ENCODE measurements at regions not wholly inside any gene's neighbourhood (a gene's known extent, or its start where the extent isn't known, plus 50 kb on each side); places are given as distances from the start of the nearest gene placed in this dataset.

DNA sequence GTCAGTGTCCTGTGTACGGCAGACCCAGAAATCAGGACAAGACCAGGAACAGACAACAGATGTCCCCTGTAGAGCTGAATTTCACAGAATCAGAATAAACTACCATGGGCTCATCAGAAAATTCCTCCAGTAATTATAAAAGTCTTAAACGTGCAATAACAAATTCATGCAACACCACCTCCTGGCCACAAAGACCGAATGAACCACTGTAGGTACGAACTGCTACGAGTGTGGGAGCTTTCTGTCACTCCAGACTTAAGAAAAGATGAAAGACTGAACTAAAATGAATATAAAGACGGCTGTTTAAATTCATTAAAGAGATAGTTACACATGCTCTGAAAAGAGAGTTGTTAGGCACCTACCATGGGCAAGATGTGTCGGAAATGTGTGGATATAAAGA lies 333.5 kb downstream of the RRAGC start:
- TF ChIP-seq, protein P1, sequence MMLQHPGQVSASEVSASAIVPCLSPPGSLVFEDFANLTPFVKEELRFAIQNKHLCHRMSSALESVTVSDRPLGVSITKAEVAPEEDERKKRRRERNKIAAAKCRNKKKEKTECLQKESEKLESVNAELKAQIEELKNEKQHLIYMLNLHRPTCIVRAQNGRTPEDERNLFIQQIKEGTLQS (IDR thresholded peaks at IDR 0.05) = no peak
- TF ChIP-seq RAD21 (IDR thresholded peaks at IDR 0.05) = no peak
- TF ChIP-seq GABPA (IDR thresholded peaks at IDR 0.05 in 1 of 2, conservative IDR thresholded peaks at IDR 0.05 in 1 of 2) = no peak
- TF ChIP-seq FOXA2 (IDR thresholded peaks at IDR 0.05) = no peak
- no peak for TF ChIP-seq JUND (IDR thresholded peaks at IDR 0.05)
- no peak for TF ChIP-seq HNF4A (conservative IDR thresholded peaks at IDR 0.05)
- TF ChIP-seq YY1 (IDR thresholded peaks at IDR 0.05) = no peak
- TF ChIP-seq TAF1 (conservative IDR thresholded peaks at IDR 0.05) = no peak
- TF ChIP-seq SP1 (IDR thresholded peaks at IDR 0.05) = no peak
- no peak for TF ChIP-seq EGR1 (IDR thresholded peaks at IDR 0.05; ENCODE audit: low read depth in 2 of 2)
- TF ChIP-seq, protein P2, sequence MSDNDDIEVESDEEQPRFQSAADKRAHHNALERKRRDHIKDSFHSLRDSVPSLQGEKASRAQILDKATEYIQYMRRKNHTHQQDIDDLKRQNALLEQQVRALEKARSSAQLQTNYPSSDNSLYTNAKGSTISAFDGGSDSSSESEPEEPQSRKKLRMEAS (IDR thresholded peaks at IDR 0.05) = no peak
- TF ChIP-seq FOXA1 (IDR thresholded peaks at IDR 0.05) = no peak
- TF ChIP-seq NR2F2 (IDR thresholded peaks at IDR 0.05) = no peak
- TF ChIP-seq, protein P3, sequence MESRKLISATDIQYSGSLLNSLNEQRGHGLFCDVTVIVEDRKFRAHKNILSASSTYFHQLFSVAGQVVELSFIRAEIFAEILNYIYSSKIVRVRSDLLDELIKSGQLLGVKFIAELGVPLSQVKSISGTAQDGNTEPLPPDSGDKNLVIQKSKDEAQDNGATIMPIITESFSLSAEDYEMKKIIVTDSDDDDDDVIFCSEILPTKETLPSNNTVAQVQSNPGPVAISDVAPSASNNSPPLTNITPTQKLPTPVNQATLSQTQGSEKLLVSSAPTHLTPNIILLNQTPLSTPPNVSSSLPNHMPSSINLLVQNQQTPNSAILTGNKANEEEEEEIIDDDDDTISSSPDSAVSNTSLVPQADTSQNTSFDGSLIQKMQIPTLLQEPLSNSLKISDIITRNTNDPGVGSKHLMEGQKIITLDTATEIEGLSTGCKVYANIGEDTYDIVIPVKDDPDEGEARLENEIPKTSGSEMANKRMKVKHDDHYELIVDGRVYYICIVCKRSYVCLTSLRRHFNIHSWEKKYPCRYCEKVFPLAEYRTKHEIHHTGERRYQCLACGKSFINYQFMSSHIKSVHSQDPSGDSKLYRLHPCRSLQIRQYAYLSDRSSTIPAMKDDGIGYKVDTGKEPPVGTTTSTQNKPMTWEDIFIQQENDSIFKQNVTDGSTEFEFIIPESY (IDR thresholded peaks at IDR 0.05) = no peak
- no peak for TF ChIP-seq RXRA (IDR thresholded peaks at IDR 0.05)
- TF ChIP-seq, protein P4, sequence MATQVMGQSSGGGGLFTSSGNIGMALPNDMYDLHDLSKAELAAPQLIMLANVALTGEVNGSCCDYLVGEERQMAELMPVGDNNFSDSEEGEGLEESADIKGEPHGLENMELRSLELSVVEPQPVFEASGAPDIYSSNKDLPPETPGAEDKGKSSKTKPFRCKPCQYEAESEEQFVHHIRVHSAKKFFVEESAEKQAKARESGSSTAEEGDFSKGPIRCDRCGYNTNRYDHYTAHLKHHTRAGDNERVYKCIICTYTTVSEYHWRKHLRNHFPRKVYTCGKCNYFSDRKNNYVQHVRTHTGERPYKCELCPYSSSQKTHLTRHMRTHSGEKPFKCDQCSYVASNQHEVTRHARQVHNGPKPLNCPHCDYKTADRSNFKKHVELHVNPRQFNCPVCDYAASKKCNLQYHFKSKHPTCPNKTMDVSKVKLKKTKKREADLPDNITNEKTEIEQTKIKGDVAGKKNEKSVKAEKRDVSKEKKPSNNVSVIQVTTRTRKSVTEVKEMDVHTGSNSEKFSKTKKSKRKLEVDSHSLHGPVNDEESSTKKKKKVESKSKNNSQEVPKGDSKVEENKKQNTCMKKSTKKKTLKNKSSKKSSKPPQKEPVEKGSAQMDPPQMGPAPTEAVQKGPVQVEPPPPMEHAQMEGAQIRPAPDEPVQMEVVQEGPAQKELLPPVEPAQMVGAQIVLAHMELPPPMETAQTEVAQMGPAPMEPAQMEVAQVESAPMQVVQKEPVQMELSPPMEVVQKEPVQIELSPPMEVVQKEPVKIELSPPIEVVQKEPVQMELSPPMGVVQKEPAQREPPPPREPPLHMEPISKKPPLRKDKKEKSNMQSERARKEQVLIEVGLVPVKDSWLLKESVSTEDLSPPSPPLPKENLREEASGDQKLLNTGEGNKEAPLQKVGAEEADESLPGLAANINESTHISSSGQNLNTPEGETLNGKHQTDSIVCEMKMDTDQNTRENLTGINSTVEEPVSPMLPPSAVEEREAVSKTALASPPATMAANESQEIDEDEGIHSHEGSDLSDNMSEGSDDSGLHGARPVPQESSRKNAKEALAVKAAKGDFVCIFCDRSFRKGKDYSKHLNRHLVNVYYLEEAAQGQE (IDR thresholded peaks at IDR 0.05) = no peak
- Histone ChIP-seq H3K27ac (ENCODE audit: low read depth in 1 of 2, low read length in 2 of 2) (no peak overlapping the region), H3K36me3 (ENCODE audit: control insufficient read depth in 4 of 4, insufficient read depth in 3 of 4, low read depth in 1 of 4, low read length in 3 of 4) (no peaks in the 10 kb centered on the region), H3K4me3 (ENCODE audit: low read depth in 1 of 3, low read length in 3 of 3) (no peak overlapping the region), H3K4me1 (ENCODE audit: control insufficient read depth in 4 of 4, insufficient read depth in 4 of 4, low read length in 3 of 4) (no peaks in the 10 kb centered on the region), H3K9me3 (ENCODE audit: control insufficient read depth in 4 of 4, low read length in 3 of 4) (peaks cover 0 to 3% (median 0%) of the 10 kb centered on the region in 4 donors), H3K9ac (ENCODE audit: low read depth in 1 of 2, low read length in 2 of 2) (no peak overlapping the region), H3K27me3 (ENCODE audit: control insufficient read depth in 4 of 4, insufficient read depth in 4 of 4, low read length in 3 of 4) (no peaks in the 10 kb centered on the region)
- no peak for DNase-seq (ENCODE audit: low spot score)
- WGBS = 70% methylated on average over 7 of the region's 7 CpGs

DNA sequence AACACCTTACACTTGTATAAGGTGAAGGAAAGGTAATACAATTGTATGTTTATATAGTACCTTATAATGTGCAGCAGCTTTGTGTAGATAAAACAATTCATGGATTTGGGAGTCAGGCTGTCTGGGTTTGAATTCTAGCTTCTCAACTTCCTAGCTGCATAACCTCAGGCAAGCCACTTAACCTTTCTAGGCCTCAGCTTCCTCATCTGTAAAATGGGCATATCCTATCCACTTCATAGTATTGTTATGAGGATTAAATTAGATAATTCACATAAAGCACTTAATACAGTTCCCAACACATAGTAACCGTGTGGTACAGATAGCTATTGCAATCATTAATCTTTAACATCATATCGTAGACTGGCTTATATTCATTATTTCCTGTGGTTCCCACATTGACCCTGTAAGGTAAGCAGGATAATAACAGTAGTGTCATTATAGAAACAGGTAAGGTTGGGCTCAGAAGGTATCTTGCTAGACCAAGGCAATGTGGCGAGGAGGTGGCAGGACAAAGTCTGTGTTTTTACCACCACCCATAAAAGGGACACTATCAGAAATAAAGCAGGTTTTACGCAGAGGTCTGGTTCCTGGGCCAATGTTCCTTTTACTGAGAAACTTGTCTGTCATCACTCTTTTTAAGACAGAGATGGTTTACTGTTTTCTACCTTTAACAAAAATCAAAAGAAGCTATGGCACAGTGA lies 334.1 kb downstream of the RRAGC start:
- no peak for TF ChIP-seq HNF4G (IDR thresholded peaks at IDR 0.05)
- TF ChIP-seq, protein P4 (IDR thresholded peaks at IDR 0.05) = no peak
- TF ChIP-seq HNF4A (conservative IDR thresholded peaks at IDR 0.05) = no peak
- TF ChIP-seq FOXA1 (IDR thresholded peaks at IDR 0.05) = no peak
- TF ChIP-seq TAF1 (conservative IDR thresholded peaks at IDR 0.05) = no peak
- no peak for TF ChIP-seq FOXA2 (IDR thresholded peaks at IDR 0.05)
- TF ChIP-seq YY1 (IDR thresholded peaks at IDR 0.05) = no peak
- TF ChIP-seq, protein P3 (IDR thresholded peaks at IDR 0.05) = no peak
- TF ChIP-seq GABPA (IDR thresholded peaks at IDR 0.05 in 1 of 2, conservative IDR thresholded peaks at IDR 0.05 in 1 of 2) = no peak
- TF ChIP-seq EGR1 (IDR thresholded peaks at IDR 0.05; ENCODE audit: low read depth in 2 of 2) = no peak

More for the DNA sequence above, 334.1 kb downstream of the RRAGC start:
- DNase-seq (ENCODE audit: low spot score) = no peak
- 86% methylated on average over 4 of the region's 4 CpGs for WGBS
- Histone ChIP-seq H3K4me1 (ENCODE audit: control insufficient read depth in 4 of 4, insufficient read depth in 4 of 4, low read length in 3 of 4) (no peaks in the 10 kb centered on the region), H3K27me3 (ENCODE audit: control insufficient read depth in 4 of 4, insufficient read depth in 4 of 4, low read length in 3 of 4) (no peaks in the 10 kb centered on the region), H3K36me3 (ENCODE audit: control insufficient read depth in 4 of 4, insufficient read depth in 3 of 4, low read depth in 1 of 4, low read length in 3 of 4) (no peaks in the 10 kb centered on the region), H3K9ac (ENCODE audit: low read depth in 1 of 2, low read length in 2 of 2) (no peak overlapping the region), H3K27ac (ENCODE audit: low read depth in 1 of 2, low read length in 2 of 2) (no peak overlapping the region), H3K9me3 (ENCODE audit: control insufficient read depth in 4 of 4, low read length in 3 of 4) (peaks cover 0 to 3% (median 0%) of the 10 kb centered on the region in 4 donors), H3K4me3 (ENCODE audit: low read depth in 1 of 3, low read length in 3 of 3) (no peak overlapping the region)

All from liver (tissue), 7 donors.